ENCODE measurements at regions not wholly inside any gene's neighbourhood (a gene's known extent, or its start where the extent isn't known, plus 50 kb on each side); places are given as distances from the start of the nearest gene placed in this dataset.

GRCh38 chr2:76579911-76580310, 869.2 kb upstream of the GCFC2 start:
- no peak for DNase-seq (ENCODE audit: low read depth, low spot score)

- no peak for DNase-seq (ENCODE audit: low read depth, low spot score)
Measured at GRCh38 chr2:76572981-76573380, 862.3 kb upstream of the GCFC2 start.

DNA sequence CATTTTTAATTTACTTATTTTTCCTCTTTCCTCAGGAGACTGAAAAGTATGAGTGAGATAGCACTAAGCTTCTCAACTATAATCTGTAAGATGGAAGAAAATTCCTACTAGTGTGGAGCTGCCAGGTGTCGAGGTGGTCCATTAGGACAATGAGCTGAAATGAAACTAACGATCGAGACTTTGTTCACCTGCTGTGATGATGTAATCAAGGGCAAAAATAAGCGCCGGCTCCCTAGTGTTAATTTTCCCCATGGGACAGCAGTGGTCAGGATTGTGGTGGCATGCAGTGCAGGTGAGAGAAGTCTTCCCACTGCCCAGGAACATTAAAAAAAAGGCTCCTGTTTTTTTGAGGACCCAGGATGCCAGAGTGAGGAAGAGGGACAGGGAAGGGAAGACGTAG, 859.1 kb upstream of the GCFC2 start:
- no peak for DNase-seq (ENCODE audit: low read depth, low spot score)

DNA sequence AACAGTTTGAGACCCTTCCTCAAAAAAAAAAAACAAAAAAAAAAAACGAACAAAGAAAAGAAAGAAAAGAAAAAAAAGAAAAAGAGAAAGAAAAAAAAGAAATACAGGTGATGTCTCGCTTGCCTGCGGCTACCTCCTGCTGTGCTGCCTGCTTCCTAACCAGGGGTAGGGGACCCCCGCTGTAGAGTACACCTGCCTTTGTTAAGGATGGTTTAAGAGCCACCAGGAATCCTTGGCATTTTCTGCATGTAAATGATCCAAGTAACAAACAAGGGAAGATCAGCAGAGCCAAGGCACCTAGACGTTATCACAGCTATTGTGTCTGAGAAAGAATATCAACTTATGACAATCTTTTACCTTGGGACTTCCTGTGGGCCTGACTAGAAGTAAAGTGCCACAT, 856.8 kb upstream of the GCFC2 start:
- DNase-seq (ENCODE audit: low read depth, low spot score) = no peak

GRCh38 chr2:76564734-76565133, 854.0 kb upstream of the GCFC2 start:
- no peak for DNase-seq (ENCODE audit: low read depth, low spot score)

GRCh38 chr2:76563730-76564129, 853.0 kb upstream of the GCFC2 start:
- DNase-seq (ENCODE audit: low read depth, low spot score) = no peak

DNA sequence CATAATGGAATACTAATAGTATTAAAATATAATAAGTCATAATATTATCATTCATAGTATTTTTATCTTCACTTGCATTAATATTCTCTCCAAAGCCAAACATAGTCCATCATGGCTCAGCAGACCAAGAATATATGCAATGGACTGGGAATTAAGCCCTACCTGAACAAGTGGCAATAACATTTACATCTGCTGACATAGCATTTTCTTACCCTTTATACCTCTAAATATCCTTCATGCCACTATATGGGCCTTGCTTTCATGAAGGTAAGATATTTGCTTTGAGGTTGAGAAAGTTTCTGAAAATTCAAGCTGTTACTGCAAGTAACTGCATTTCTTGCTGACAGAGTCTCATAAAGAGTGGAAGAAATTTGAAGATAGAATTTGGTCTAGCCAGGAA, 847.4 kb upstream of the GCFC2 start:
- no peak for DNase-seq (ENCODE audit: low read depth, low spot score)

DNA sequence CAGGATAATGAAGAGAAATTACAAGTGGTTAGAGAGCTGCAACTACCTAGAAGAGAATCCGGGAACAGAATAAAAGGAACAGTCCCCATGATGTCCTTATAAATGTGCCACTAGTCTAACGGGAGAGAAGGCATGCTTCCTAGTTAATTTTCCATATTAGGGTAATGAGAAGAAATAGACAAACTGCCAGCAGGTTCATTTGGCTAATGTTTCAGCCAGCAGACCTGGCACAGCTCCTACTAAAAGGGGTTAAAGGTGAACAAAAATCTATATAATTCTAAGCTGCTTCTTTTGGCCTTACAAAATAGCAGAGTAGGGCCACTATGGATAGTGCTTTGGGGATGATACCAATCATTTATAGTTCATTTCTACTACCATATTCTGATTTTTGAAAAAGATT, 845.3 kb upstream of the GCFC2 start:
- no peak for DNase-seq (ENCODE audit: low read depth, low spot score)

GRCh38 chr2:76546207-76546606, 835.5 kb upstream of the GCFC2 start:
- DNase-seq (ENCODE audit: low read depth, low spot score) = no peak

DNA sequence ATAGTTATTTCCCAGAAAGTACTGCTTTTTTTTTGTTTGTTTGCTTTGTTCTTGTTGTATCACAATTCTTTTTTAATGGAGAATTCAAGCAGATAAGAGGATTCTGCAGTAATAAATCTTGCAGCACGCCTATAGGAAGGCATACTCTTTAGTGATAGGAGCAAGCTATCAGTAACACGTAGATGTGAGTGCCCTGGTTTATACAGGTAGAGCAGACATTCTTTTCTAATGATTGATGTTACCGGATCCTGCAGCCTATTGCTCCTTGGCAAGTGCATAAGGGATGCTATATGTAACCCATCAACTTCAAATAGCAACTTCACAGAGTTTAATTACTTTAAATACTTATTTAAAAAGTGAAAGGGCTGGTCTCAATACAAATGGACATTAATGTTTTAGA, 834.2 kb upstream of the GCFC2 start:
- no peak for DNase-seq (ENCODE audit: low read depth, low spot score)

GRCh38 chr2:76517574-76517909, 806.8 kb upstream of the GCFC2 start:
- DNase-seq (ENCODE audit: low read depth, low spot score) = no peak

- no peak for DNase-seq (ENCODE audit: low read depth, low spot score)
Measured at GRCh38 chr2:76516861-76517573, 806.3 kb upstream of the GCFC2 start.

DNA sequence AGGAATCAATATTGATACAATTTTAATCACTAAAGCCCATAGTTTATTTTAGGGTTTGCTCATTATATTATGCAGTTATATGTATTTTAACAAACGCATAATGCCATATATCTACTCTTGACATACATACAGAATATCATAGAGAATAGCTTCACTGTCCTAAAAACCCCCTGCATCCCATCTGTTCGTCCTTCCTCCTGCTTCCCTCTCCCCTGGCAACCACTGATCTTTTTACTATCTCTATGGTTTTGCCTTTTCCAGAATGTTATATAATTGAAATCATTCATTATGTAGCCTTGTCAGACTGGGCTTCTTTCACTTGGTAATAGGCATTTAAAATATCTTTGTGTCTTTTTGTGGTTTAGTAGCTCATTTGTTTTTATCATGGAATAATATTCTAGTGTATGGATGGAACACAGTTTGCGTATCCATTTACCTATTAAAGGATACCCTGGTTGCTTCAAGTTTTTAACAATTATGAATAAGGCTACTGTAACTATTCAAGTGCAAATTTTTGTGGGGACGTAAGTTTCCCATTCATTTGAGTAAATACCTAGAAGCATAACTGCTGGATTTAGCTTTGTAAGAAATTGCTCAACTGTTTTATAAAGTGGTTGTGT, 801.6 kb upstream of the GCFC2 start:
- DNase-seq (ENCODE audit: low read depth, low spot score) = no peak

DNA sequence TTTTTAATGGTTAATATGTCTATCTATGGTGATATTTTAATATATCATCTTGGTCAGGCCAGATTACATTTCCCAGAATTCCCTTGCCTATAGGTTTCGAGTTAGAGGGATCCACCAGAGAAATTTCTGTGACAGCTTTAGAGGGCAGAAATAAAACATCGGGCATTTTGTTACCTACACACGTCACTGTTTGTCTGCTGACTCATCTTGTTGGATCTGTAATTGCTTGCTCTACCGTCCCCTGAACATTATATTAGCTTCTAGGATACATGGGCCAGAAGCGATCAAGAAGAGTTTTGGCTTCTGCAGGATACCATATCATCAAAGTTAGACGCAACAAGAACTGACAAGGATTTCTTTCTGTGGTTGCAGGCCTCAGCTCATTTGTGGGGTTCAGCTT, 795.8 kb upstream of the GCFC2 start:
- DNase-seq (ENCODE audit: low read depth, low spot score) = peak; percentile 7

DNA sequence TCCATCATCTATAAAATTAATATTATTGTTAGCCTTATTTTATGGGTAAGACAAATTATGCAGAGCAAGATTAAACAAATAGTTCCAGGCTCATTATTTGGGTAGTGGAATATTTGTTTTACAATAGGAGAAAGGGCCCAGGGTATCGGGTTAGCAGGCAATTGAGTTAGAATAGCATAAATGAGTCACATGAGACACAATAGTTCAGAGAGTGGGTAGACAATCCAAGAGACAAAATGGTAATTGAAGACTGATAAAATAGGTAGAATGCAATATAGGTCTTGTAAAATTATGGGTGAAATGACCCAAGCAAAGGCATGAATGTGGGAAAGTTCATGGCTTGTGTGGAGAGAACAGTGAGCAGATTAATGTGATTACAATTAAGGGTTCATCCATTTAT, 790.9 kb upstream of the GCFC2 start:
- DNase-seq (ENCODE audit: low read depth, low spot score) = no peak

GRCh38 chr2:76498360-76498759, 787.6 kb upstream of the GCFC2 start:
- DNase-seq (ENCODE audit: low read depth, low spot score) = peak; percentile 12

DNA sequence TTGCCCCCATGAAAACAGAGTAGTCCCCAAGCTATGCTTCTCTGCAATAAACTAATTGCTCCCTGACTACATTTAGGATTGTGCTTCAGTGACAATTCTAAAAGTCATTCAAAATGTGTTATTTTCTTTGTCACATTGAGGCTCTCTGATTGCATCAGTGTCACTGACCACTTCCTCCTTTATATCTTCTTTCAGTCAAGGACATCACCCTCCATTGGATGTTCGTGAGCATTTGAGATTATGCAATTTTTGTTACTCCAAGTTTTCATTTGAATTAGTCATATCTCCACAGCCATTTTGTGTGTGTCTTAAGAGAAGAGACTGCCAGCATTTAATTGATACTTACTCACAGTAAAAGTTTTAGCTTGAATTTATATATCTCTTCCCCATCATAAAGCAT, 780.8 kb upstream of the GCFC2 start:
- DNase-seq (ENCODE audit: low read depth, low spot score) = no peak

DNA sequence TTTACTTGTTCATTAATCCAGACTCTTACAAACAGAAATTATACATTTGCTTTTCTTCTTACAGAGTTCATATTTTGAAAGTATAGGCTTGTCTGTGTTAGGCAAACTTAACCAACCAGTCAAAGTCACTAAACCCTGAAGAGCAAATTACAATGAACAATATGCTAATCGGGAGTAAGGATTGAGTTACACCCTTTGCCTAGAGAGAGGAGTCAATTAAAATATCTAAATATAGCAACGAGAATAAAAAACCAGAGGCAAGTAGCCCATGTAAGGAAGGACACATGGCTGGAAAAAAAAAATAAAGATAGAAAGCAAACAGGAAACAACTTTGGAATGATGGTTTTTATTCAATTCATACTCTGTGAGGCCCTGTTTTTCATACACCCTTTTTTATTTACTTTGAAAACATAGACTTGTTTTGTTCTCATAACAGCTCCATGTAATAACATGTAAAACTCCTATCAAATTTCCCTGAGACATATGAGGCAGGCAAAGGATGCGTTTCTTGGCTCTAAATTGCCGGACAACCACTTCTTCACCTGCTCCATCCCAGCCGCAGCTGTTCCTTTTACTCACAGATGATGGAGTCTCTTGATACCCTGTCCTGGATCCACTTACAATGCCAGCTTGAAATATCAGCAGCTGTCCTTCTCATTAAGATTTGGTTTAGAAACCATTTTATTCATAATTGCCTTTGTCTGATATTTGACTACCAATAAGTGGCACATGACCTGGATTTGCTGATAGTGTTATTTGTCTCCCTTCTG, 767.7 kb upstream of the GCFC2 start:
- DNase-seq (ENCODE audit: low read depth, low spot score) = no peak

DNA sequence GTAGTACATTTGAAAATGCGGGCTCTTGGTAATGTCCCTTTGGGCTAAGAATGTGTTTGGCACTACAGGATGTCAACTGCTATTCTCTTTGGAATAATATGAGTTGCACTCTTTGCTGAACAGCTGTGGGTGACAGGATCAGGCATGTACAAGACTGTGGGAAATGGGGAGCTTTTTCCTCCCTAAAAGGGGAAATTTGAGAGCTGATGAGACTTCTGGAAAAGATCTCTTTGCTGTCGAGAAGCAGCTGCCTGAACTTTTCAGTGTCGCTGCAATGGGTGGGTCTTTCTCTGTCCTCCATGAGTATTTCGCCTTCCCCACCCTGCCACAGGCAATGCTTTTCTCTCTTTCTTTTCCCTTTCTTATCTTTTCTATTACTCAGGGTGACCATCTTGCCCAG, 762.2 kb upstream of the GCFC2 start:
- no peak for DNase-seq (ENCODE audit: low read depth, low spot score)

DNA sequence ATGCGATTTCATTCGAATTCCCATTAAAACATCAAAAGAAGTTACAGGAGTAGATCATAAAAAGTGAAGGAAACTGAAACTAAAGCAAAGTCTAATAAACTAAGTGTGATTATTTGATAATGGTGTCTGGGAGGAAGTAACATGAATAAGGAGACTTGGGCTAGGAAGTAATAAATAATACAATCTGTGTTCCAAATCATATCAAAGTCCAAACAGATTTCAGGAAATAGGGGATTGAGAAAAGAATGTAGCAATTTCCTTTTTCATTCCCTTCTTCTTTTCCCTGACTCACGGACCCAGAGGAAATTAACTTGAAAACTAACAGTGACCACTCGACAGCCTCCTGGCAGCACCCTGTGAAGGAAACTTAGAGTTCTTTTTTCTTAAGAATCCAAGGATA, 758.4 kb upstream of the GCFC2 start:
- no peak for DNase-seq (ENCODE audit: low read depth, low spot score)

DNA sequence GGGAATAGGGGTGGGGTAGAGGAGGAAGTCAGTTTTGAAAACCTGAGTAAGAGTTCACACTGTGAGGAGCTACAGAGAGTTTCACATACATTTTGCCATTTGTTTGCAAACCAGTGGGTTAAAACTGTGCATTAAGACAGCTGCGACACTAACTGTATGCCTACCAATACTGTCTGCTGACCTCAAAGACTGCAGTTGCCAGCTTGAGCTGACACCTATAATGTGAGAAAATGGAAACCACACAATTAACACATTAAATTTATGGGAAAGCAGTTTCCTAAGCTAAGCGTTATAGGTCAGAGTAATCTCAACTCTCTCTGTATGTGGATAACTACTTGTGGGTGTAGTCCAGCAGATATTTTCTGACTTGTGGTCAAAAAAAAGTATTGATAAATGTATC, 756.6 kb upstream of the GCFC2 start:
- DNase-seq (ENCODE audit: low read depth, low spot score) = no peak

DNA sequence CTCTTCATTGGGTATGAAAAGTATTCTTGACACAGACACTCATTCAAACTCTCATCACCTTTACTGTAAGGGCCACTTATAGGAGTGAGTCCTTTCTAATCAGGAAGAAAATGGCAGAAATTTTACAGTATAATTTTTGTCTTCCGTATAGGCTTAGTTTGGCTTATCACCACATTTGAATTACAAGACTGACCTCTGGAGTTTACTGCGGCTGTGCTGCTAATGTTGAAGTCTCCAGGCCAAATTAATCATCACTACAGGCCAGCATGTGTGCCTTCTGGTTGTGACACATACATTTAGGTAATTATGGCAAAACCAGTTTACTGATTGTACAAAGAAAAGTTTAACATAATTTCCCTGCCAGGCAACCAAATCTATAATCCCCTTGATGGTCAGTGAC, 753.6 kb upstream of the GCFC2 start:
- DNase-seq (ENCODE audit: low read depth, low spot score) = no peak

DNA sequence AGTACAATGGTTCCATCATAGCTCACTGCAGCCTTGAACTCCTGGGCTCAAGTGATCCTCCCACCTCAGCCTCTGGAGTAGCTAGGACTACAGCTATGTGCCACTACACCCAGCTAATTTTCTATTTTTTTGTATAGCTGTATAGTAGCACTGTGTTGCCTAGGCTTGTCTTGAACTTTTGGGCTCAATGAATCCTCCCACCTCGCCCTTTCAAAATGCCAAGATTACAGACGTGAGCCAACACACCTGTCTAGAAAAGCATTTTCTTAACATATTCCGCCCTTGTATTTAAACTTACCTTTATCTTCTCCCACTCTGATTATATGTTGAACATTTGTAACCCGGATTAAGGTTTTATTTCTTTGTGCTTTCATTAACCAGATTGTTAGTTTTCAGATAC, 750.7 kb upstream of the GCFC2 start:
- no peak for DNase-seq (ENCODE audit: low read depth, low spot score)
